Sigmoid colon (tissue), 4 donors: ENCODE measurements at regions not wholly inside any gene's neighbourhood (a gene's known extent, or its start where the extent isn't known, plus 50 kb on each side); places are given as distances from the start of the nearest gene placed in this dataset.
"Not testable (repeated sequence)": the region's sequence is repeated elsewhere in the genome, so short reads cannot be mapped to it uniquely, and the experiment has no call there.

Experiments used
- EP300 ChIP-seq, 4 donors: sonication (generic); formaldehyde crosslinking; IDR thresholded peaks; one replicate each; pipeline ENCODE4 v1.6.1; 2017; ENCODE audit warnings: antibody characterized with exemption in 4 of 4
- POLR2AphosphoS5 ChIP-seq, 4 donors: sonication (generic); formaldehyde crosslinking; IDR thresholded peaks; one replicate each; pipeline ENCODE4 v1.6.1; 2017; ENCODE audit warnings: antibody characterized with exemption in 4 of 4
- TF ChIP-seq, protein P1 (sequence below), 4 experiments: fragments of 450-650 bp in 3 of 4; fragments of 200-600 bp in 1 of 4; IDR thresholded peaks; one replicate each; pipeline ENCODE4 v1.5.1; 2016 to 2019; ENCODE audit warnings: antibody characterized with exemption in 4 of 4, mild to moderate bottlenecking in 3 of 4, moderate library complexity in 2 of 4

DNA sequence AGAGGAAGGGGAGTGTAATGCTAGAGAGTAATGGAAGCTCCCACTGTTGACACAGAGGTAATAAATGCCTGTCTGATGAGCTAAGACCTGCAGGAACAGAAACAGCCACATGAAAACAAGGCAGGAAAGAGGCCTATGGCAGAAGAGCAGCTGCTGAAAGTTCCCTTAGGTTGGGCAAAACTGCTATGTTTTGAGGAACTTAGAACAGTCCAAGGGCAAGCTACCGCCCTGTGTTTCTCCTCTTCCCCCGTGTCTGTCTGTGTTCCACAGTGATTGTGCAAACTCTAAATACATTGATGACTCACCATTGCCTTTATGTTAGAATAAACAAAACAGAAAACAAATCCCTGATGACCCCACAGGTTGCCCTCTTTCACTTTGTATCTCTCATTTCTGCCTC, 165.6 kb upstream of the POTEB2 start:
- not testable (repeated sequence) for TF ChIP-seq POLR2AphosphoS5, EP300 (IDR thresholded peaks at IDR 0.05)
- TF ChIP-seq, protein P1, sequence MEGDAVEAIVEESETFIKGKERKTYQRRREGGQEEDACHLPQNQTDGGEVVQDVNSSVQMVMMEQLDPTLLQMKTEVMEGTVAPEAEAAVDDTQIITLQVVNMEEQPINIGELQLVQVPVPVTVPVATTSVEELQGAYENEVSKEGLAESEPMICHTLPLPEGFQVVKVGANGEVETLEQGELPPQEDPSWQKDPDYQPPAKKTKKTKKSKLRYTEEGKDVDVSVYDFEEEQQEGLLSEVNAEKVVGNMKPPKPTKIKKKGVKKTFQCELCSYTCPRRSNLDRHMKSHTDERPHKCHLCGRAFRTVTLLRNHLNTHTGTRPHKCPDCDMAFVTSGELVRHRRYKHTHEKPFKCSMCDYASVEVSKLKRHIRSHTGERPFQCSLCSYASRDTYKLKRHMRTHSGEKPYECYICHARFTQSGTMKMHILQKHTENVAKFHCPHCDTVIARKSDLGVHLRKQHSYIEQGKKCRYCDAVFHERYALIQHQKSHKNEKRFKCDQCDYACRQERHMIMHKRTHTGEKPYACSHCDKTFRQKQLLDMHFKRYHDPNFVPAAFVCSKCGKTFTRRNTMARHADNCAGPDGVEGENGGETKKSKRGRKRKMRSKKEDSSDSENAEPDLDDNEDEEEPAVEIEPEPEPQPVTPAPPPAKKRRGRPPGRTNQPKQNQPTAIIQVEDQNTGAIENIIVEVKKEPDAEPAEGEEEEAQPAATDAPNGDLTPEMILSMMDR (IDR thresholded peaks at IDR 0.05) = not testable (repeated sequence)
